Adrenal gland (tissue), 9 donors: ENCODE measurements at regions not wholly inside any gene's neighbourhood (a gene's known extent, or its start where the extent isn't known, plus 50 kb on each side); places are given as distances from the start of the nearest gene placed in this dataset.

Experiments used
- DNase-seq, 7 donors: peaks; one replicate each; pipeline ENCODE4 v3.0.0-alpha.2; 2019 to 2020
- H3K27ac ChIP-seq, 5 donors: fragments of 200-600 bp; sonication (generic) in 4 of 5; 1 replicate in 3 of 5; 2 replicates in 2 of 5; pipeline versions ENCODE4 v1.5.1 to v1.8.0; 2016 to 2020; ENCODE audit warnings: mild to moderate bottlenecking in 1 of 5
- H3K27me3 ChIP-seq: fragments of 200-600 bp; 2 replicates; pipeline ENCODE4 v1.8.0; 2021
- H3K36me3 ChIP-seq, 2 donors: fragments of 200-600 bp; replicated peaks in 1 of 2; 1 replicate in 1 of 2; 2 replicates in 1 of 2; pipeline versions ENCODE4 v1.5.1 to v1.8.0; 2018 to 2022
- H3K4me1 ChIP-seq, 2 donors: fragments of 200-600 bp; replicated peaks in 1 of 2; 1 replicate in 1 of 2; 2 replicates in 1 of 2; pipeline versions ENCODE4 v1.5.1 to v1.8.0; 2018 to 2021
- H3K4me3 ChIP-seq, 4 donors: fragments of 200-600 bp; sonication (generic) in 3 of 4; one replicate each; pipeline ENCODE4 v1.5.1; 2016 to 2018
- H3K9me3 ChIP-seq, 3 donors: fragments of 200-600 bp; sonication (generic) in 1 of 3; replicated peaks in 1 of 3; 1 replicate in 2 of 3; 2 replicates in 1 of 3; pipeline versions ENCODE4 v1.5.1 to v1.8.0; 2016 to 2021
- CTCF ChIP-seq, 6 experiments: fragments of 450-650 bp in 4 of 6; fragments of 200-600 bp in 2 of 6; sonication (generic) in 1 of 6; IDR thresholded peaks; 1 replicate in 5 of 6; 2 replicates in 1 of 6; pipeline versions ENCODE4 v1.5.1 to v1.8.0; 2016 to 2021; ENCODE audit warnings: antibody characterized with exemption in 6 of 6, mild to moderate bottlenecking in 2 of 6, moderate library complexity in 1 of 6
- POLR2A ChIP-seq, 2 donors: fragments of 450-650 bp; IDR thresholded peaks; one replicate each; pipeline ENCODE4 v1.6.1; 2017; ENCODE audit warnings: antibody characterized with exemption in 2 of 2, mild to moderate bottlenecking in 2 of 2, moderate library complexity in 1 of 2
- WGBS, 4 donors: extraction: QIAGEN DNeasy Blood & Tissue Kit in 2 of 4; methylation state at CpG; one replicate each; pipeline versions ENCODE4 v1.1.5 to v1.1.7; 2013 to 2017; 5-methylcytosine and 5-hydroxymethylcytosine counted together
- intact Hi-C, 2 donors: fragments of 100-400 bp; cut with DNase I; formaldehyde crosslinking; loops; one replicate each; pipeline versions ENCODE4 v1.14.1 to v1.15.0; 2022 to 2023
- donor health status: healthy with polysubstance abuse.
- donor health status: Bipolar disorder and iron deficiency.
- donor health status: DM: yes; HTN: yes; CAD: no.
- donor health status: DM: no; HTN: no; CAD: no.
- donor health status: DM: no; HTN: no; CAD: no.

GRCh38 chr13:59229861-59230260 lies 933.9 kb downstream of the DIAPH3 start:
- H3K9me3 ChIP-seq, result no peaks in the 10 kb centered on the region
- no peak overlapping the region for H3K4me3 ChIP-seq
- no peaks in the 10 kb centered on the region for H3K27me3 ChIP-seq
- no peak for TF ChIP-seq POLR2A (IDR thresholded peaks at IDR 0.05)
- TF ChIP-seq CTCF (IDR thresholded peaks at IDR 0.05), result no peak
- no peak for DNase-seq
- no peaks in the 10 kb centered on the region for H3K36me3 ChIP-seq
- H3K4me1 ChIP-seq, result no peaks in the 10 kb centered on the region
- intact Hi-C loops, result no loop called here
- no peak overlapping the region for H3K27ac ChIP-seq
- 64 to 76% (median 71%) methylated on average over 4 of the region's 4 CpGs for WGBS, 4 donors

GRCh38 chr13:59230484-59231264 lies 933.1 kb downstream of the DIAPH3 start:
- no peaks in the 10 kb centered on the region for H3K4me1 ChIP-seq
- DNase-seq, result no peak
- no peaks in the 10 kb centered on the region for H3K27me3 ChIP-seq
- TF ChIP-seq CTCF (IDR thresholded peaks at IDR 0.05), result no peak
- TF ChIP-seq POLR2A (IDR thresholded peaks at IDR 0.05), result no peak
- no peak overlapping the region for H3K27ac ChIP-seq
- WGBS, 4 donors, result 57 to 69% (median 64%) methylated on average over 2 of the region's 2 CpGs
- no peak overlapping the region for H3K4me3 ChIP-seq
- intact Hi-C loops, result no loop called here
- H3K36me3 ChIP-seq, result no peaks in the 10 kb centered on the region
- H3K9me3 ChIP-seq, result no peaks in the 10 kb centered on the region

- no peak for DNase-seq
- intact Hi-C loops, result no loop called here
- no peak for TF ChIP-seq POLR2A (IDR thresholded peaks at IDR 0.05)
- TF ChIP-seq CTCF (IDR thresholded peaks at IDR 0.05), result no peak
- Histone ChIP-seq H3K4me3 (no peak overlapping the region), H3K27ac (no peak overlapping the region), H3K36me3 (no peaks in the 10 kb centered on the region), H3K9me3 (no peaks in the 10 kb centered on the region), H3K4me1 (no peaks in the 10 kb centered on the region), H3K27me3 (no peaks in the 10 kb centered on the region)
- WGBS, 4 donors, result 68 to 84% (median 71%) methylated on average over 5 of the region's 5 CpGs
Measured at GRCh38 chr13:59236309-59236919, 927.3 kb downstream of the DIAPH3 start.

GRCh38 chr13:59236944-59237343 lies 926.8 kb downstream of the DIAPH3 start:
- DNase-seq, result no peak
- Histone ChIP-seq H3K27ac (no peak overlapping the region), H3K9me3 (no peaks in the 10 kb centered on the region), H3K27me3 (no peaks in the 10 kb centered on the region), H3K36me3 (no peaks in the 10 kb centered on the region), H3K4me1 (no peaks in the 10 kb centered on the region), H3K4me3 (no peak overlapping the region)
- TF ChIP-seq POLR2A (IDR thresholded peaks at IDR 0.05), result no peak
- TF ChIP-seq CTCF (IDR thresholded peaks at IDR 0.05), result no peak
- WGBS, 4 donors, result 79 to 92% (median 81%) methylated on average over 1 of the region's 1 CpG
- intact Hi-C loops, result no loop called here
